ENCODE measurements at regions not wholly inside any gene's neighbourhood (a gene's known extent, or its start where the extent isn't known, plus 50 kb on each side); places are given as distances from the start of the nearest gene placed in this dataset.

GRCh38 chr6:14350210-14350609 is 232.6 kb downstream of the CD83 start:
- H3K9me3 ChIP-seq (ENCODE audit: insufficient read depth, low read depth) = no peaks in the 10 kb centered on the region
- H3K79me2 ChIP-seq (ENCODE audit: low read depth) = no peaks in the 10 kb centered on the region
- H3K36me3 ChIP-seq (ENCODE audit: low read depth) = no peaks in the 10 kb centered on the region
- intact Hi-C loops (cut with micrococcal nuclease; ENCODE audit: unreplicated experiment) = no loop called here
- no peaks in the 10 kb centered on the region for H3K4me1 ChIP-seq (replicated peaks; ENCODE audit: insufficient read depth)
- H3K4me2 ChIP-seq = no peak overlapping the region
- H2AFZ ChIP-seq = no peak overlapping the region
- H4K20me1 ChIP-seq (ENCODE audit: insufficient read depth) = no peaks in the 10 kb centered on the region
- TF ChIP-seq EZH2 (IDR thresholded peaks at IDR 0.05; ENCODE audit: low read depth) = no peak
- TF ChIP-seq, protein P1, sequence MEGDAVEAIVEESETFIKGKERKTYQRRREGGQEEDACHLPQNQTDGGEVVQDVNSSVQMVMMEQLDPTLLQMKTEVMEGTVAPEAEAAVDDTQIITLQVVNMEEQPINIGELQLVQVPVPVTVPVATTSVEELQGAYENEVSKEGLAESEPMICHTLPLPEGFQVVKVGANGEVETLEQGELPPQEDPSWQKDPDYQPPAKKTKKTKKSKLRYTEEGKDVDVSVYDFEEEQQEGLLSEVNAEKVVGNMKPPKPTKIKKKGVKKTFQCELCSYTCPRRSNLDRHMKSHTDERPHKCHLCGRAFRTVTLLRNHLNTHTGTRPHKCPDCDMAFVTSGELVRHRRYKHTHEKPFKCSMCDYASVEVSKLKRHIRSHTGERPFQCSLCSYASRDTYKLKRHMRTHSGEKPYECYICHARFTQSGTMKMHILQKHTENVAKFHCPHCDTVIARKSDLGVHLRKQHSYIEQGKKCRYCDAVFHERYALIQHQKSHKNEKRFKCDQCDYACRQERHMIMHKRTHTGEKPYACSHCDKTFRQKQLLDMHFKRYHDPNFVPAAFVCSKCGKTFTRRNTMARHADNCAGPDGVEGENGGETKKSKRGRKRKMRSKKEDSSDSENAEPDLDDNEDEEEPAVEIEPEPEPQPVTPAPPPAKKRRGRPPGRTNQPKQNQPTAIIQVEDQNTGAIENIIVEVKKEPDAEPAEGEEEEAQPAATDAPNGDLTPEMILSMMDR (conservative IDR thresholded peaks at IDR 0.05) = no peak
- no TSS peak for BruUV-seq (replicated peaks)
- H3K27me3 ChIP-seq (ENCODE audit: insufficient read depth, low read depth) = no peaks in the 10 kb centered on the region
- POLR2A ChIA-PET (ENCODE audit: unreplicated experiment) = no interaction called here
- H3K4me3 ChIP-seq = no peak overlapping the region
- H3K27ac ChIP-seq = no peak overlapping the region
- CTCF ChIA-PET = no interaction called here
- DNase-seq = no peak
- H3F3A ChIP-seq (ENCODE audit: insufficient read depth, low read depth) = no peaks in the 10 kb centered on the region
- no peaks in the 10 kb centered on the region for H3K9me2 ChIP-seq (ENCODE audit: insufficient read depth)

DNA sequence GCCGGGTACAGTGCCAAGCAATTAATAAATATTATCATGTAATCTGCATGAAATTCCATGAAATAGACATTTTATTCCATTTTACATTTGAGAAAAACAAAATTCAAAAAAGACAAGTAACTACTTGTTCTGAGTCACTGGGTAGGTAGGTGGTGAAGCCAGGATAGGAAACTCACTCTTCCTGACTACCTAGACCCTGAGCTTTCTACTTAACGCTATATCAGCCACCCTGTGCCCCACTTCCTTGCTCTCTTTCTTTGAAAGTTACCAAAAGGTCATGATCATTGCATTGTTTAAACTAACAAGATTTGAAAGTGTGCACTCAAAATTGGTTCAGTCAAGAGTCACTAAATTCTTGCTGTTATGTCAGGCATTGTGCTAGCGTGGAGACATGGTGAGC is 235.7 kb downstream of the CD83 start:
- Histone ChIP-seq H4K20me1 (ENCODE audit: insufficient read depth) (no peaks in the 10 kb centered on the region), H3K79me2 (ENCODE audit: low read depth) (no peaks in the 10 kb centered on the region), H3K9me2 (ENCODE audit: insufficient read depth) (no peaks in the 10 kb centered on the region), H3K9me3 (ENCODE audit: insufficient read depth, low read depth) (no peaks in the 10 kb centered on the region), H3K4me3 (no peak overlapping the region), H3K27me3 (ENCODE audit: insufficient read depth, low read depth) (no peaks in the 10 kb centered on the region), H3K4me1 (replicated peaks; ENCODE audit: insufficient read depth) (no peaks in the 10 kb centered on the region), H3K36me3 (ENCODE audit: low read depth) (no peaks in the 10 kb centered on the region), H3K4me2 (no peak overlapping the region), H3K27ac (no peak overlapping the region), H3F3A (ENCODE audit: insufficient read depth, low read depth) (no peaks in the 10 kb centered on the region), H2AFZ (no peak overlapping the region)
- CTCF ChIA-PET = no interaction called here
- intact Hi-C loops (cut with micrococcal nuclease; ENCODE audit: unreplicated experiment) = no loop called here
- POLR2A ChIA-PET (ENCODE audit: unreplicated experiment) = no interaction called here
- no peak for DNase-seq
- TF ChIP-seq, protein P1 (conservative IDR thresholded peaks at IDR 0.05) = no peak
- no peak for TF ChIP-seq EZH2 (IDR thresholded peaks at IDR 0.05; ENCODE audit: low read depth)
- no TSS peak for BruUV-seq (replicated peaks)

- Histone ChIP-seq H4K20me1 (ENCODE audit: insufficient read depth) (no peaks in the 10 kb centered on the region), H3K4me1 (replicated peaks; ENCODE audit: insufficient read depth) (no peaks in the 10 kb centered on the region), H3K27me3 (ENCODE audit: insufficient read depth, low read depth) (no peaks in the 10 kb centered on the region), H2AFZ (no peak overlapping the region), H3F3A (ENCODE audit: insufficient read depth, low read depth) (no peaks in the 10 kb centered on the region), H3K9me2 (ENCODE audit: insufficient read depth) (no peaks in the 10 kb centered on the region), H3K27ac (no peak overlapping the region), H3K36me3 (ENCODE audit: low read depth) (no peaks in the 10 kb centered on the region), H3K9me3 (ENCODE audit: insufficient read depth, low read depth) (no peaks in the 10 kb centered on the region), H3K4me2 (no peak overlapping the region), H3K4me3 (no peak overlapping the region), H3K79me2 (ENCODE audit: low read depth) (no peaks in the 10 kb centered on the region)
- POLR2A ChIA-PET (ENCODE audit: unreplicated experiment) = no interaction called here
- no peak for DNase-seq
- CTCF ChIA-PET = no interaction called here
- BruUV-seq (replicated peaks) = no TSS peak
- intact Hi-C loops (cut with micrococcal nuclease; ENCODE audit: unreplicated experiment) = no loop called here
- no peak for TF ChIP-seq EZH2 (IDR thresholded peaks at IDR 0.05; ENCODE audit: low read depth)
- TF ChIP-seq, protein P1 (conservative IDR thresholded peaks at IDR 0.05) = no peak
Observed at GRCh38 chr6:14353798-14354197, 236.2 kb downstream of the CD83 start.
